ENCODE measurements at regions not wholly inside any gene's neighbourhood (a gene's known extent, or its start where the extent isn't known, plus 50 kb on each side); places are given as distances from the start of the nearest gene placed in this dataset.

DNA sequence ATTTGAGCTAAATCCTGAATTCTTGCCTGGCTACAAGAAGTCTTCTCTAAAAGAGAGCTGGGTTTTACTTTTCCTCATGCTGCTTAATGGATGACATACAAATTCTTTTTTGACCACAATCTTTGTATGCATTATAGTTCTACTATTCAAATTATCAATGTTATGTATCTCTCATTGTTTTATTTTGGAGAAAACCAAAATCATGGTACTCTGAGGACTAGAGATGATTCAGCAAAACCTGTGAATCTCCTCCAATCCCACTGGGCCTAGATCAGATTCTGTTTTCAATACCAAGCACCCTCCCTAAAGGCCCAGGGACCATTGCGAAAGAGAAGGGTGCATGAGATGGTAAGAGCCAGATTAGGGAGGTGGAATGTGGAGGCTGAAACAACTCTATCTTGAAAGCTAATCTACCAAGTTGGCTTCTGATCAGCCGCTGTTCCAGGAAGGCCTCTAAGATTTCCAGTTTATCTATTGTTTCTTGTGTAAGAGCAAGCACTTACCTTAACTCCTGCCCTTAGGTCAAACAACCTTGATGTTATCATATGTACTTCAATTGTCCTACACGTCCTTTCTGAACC lies 547.2 kb downstream of the PLPP3 start:
- Mint-ChIP-seq H3K4me1 (ENCODE audit: unreplicated experiment) (peaks cover 6% of the 10 kb centered on the region), H3K27ac (ENCODE audit: unreplicated experiment) (no peak overlapping the region), H3K4me3 (ENCODE audit: unreplicated experiment) (no peak overlapping the region), H3K36me3 (ENCODE audit: low read depth, unreplicated experiment) (no peaks in the 10 kb centered on the region), H3K27me3 (ENCODE audit: unreplicated experiment) (peaks cover 4% of the 10 kb centered on the region), H3K9me3 (ENCODE audit: unreplicated experiment) (no peaks in the 10 kb centered on the region)
- TF ChIP-seq, protein P1, sequence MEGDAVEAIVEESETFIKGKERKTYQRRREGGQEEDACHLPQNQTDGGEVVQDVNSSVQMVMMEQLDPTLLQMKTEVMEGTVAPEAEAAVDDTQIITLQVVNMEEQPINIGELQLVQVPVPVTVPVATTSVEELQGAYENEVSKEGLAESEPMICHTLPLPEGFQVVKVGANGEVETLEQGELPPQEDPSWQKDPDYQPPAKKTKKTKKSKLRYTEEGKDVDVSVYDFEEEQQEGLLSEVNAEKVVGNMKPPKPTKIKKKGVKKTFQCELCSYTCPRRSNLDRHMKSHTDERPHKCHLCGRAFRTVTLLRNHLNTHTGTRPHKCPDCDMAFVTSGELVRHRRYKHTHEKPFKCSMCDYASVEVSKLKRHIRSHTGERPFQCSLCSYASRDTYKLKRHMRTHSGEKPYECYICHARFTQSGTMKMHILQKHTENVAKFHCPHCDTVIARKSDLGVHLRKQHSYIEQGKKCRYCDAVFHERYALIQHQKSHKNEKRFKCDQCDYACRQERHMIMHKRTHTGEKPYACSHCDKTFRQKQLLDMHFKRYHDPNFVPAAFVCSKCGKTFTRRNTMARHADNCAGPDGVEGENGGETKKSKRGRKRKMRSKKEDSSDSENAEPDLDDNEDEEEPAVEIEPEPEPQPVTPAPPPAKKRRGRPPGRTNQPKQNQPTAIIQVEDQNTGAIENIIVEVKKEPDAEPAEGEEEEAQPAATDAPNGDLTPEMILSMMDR (IDR thresholded peaks at IDR 0.05; ENCODE audit: unreplicated experiment), result no peak
- DNase-seq (ENCODE audit: low spot score), result no peak

DNA sequence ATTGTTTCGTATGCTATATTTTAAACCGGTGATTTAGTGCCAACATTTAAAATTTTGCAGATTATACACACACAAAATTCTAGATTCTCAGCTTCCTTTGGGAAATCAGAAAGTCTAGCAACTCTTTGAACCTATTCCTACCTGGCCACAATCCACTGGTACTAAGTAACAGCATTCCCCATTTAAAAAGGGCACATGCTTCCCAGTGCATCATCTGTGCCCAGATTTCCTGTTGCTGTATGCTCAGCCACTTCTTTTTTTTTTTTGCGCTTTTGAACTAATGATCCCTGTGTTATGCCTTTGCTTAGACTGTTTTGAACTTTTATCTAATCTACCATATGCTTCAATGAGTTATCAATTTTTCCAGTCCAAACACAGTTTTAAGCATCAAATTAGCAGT lies 548.4 kb downstream of the PLPP3 start:
- TF ChIP-seq, protein P1 (IDR thresholded peaks at IDR 0.05; ENCODE audit: unreplicated experiment), result no peak
- no peak for DNase-seq (ENCODE audit: low spot score)

DNA sequence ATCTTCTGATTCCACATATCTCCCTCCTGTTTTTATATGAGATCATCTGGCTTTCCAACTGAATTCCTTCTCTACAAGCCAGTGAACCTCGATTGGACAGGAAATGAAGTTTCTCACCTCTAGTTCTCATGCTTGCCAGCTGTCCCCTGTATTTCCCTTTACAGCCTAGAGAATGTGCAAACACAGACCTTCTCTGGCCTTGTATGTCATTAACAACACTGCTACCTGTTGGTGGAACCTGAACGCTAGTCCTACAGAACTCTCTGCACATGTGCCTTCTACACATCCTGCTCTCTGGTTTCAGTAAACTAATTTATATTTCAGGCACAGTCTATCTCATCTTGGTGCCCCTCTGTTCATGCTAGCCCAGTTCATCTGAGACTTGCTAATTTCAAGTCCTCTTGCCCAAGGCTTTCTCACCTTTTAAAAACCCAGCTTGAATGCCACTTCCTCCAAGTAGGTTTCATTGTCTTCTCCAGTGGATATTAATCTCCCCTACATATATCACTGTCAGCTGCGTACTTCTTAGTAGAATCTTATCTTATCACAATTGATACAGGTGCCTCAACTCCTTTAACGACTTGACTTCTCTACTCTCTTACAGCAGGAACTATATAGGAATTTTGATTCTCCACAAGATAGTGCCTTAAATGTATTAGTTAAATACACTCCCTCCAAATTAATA lies 549.9 kb downstream of the PLPP3 start:
- TF ChIP-seq, protein P1 (IDR thresholded peaks at IDR 0.05; ENCODE audit: unreplicated experiment), result no peak
- Mint-ChIP-seq H3K27ac (ENCODE audit: unreplicated experiment) (no peak overlapping the region), H3K36me3 (ENCODE audit: low read depth, unreplicated experiment) (no peaks in the 10 kb centered on the region), H3K4me1 (ENCODE audit: unreplicated experiment) (peaks cover under 1% of the 10 kb centered on the region), H3K9me3 (ENCODE audit: unreplicated experiment) (no peaks in the 10 kb centered on the region), H3K4me3 (ENCODE audit: unreplicated experiment) (no peak overlapping the region), H3K27me3 (ENCODE audit: unreplicated experiment) (peaks cover 2% of the 10 kb centered on the region)
- no peak for DNase-seq (ENCODE audit: low spot score)

More for the DNA sequence above, 548.4 kb downstream of the PLPP3 start:
- Mint-ChIP-seq H3K9me3 (ENCODE audit: unreplicated experiment) (no peaks in the 10 kb centered on the region), H3K4me1 (ENCODE audit: unreplicated experiment) (peaks cover 6% of the 10 kb centered on the region), H3K36me3 (ENCODE audit: low read depth, unreplicated experiment) (no peaks in the 10 kb centered on the region), H3K27me3 (ENCODE audit: unreplicated experiment) (peaks cover 4% of the 10 kb centered on the region), H3K4me3 (ENCODE audit: unreplicated experiment) (no peak overlapping the region), H3K27ac (ENCODE audit: unreplicated experiment) (no peak overlapping the region)

DNA sequence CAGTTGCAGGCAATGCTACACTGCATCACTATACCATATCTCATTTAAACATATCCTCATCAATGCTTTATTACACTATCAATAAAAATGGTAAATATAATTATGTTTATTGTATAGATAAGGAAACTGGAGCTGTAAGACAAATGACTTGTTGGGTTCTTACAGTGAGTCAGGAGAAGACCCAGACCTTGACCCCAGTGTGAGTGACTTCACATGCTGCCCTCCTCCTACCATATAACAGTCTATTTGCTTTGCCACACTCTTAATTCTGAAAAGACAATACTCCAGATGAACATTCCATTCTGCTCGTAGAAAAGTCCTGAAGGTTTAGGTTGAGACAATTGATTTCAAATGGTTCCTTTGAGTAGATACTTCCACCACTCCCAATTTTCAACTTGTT lies 550.5 kb downstream of the PLPP3 start:
- no peaks in the 10 kb centered on the region for H3K4me1 Mint-ChIP-seq (ENCODE audit: unreplicated experiment)
- no peak overlapping the region for H3K27ac Mint-ChIP-seq (ENCODE audit: unreplicated experiment)
- no peaks in the 10 kb centered on the region for H3K9me3 Mint-ChIP-seq (ENCODE audit: unreplicated experiment)
- H3K27me3 Mint-ChIP-seq (ENCODE audit: unreplicated experiment), result peaks cover 2% of the 10 kb centered on the region
- DNase-seq (ENCODE audit: low spot score), result no peak
- TF ChIP-seq, protein P1 (IDR thresholded peaks at IDR 0.05; ENCODE audit: unreplicated experiment), result no peak
- no peaks in the 10 kb centered on the region for H3K36me3 Mint-ChIP-seq (ENCODE audit: low read depth, unreplicated experiment)
- H3K4me3 Mint-ChIP-seq (ENCODE audit: unreplicated experiment), result no peak overlapping the region

DNA sequence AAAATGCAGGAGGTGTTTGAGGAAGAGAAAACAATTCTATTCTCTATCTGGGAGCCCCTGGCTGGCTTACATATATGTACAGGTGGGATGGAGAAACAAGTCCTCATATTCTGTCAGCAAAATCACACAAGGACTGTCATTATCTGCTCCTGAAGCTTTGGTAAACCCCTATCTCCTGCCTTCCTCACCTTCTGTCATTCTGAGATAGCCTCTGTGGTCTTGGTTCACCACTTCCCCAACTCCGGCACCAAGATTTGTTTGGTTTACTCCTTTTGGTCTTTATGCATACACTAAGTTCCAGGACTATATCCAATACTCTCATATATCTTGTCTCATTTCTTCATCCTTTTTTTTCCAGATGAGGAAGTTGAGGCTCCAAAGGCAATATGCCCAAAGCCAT lies 551.1 kb downstream of the PLPP3 start:
- no peak overlapping the region for H3K27ac Mint-ChIP-seq (ENCODE audit: unreplicated experiment)
- H3K4me3 Mint-ChIP-seq (ENCODE audit: unreplicated experiment), result no peak overlapping the region
- no peaks in the 10 kb centered on the region for H3K9me3 Mint-ChIP-seq (ENCODE audit: unreplicated experiment)
- peaks cover 2% of the 10 kb centered on the region for H3K27me3 Mint-ChIP-seq (ENCODE audit: unreplicated experiment)
- no peaks in the 10 kb centered on the region for H3K36me3 Mint-ChIP-seq (ENCODE audit: low read depth, unreplicated experiment)
- TF ChIP-seq, protein P1 (IDR thresholded peaks at IDR 0.05; ENCODE audit: unreplicated experiment), result no peak
- no peak for DNase-seq (ENCODE audit: low spot score)
- H3K4me1 Mint-ChIP-seq (ENCODE audit: unreplicated experiment), result no peaks in the 10 kb centered on the region

Data from endothelial cell (in vitro differentiated cells).